ENCODE measurements at regions not wholly inside any gene's neighbourhood (a gene's known extent, or its start where the extent isn't known, plus 50 kb on each side); places are given as distances from the start of the nearest gene placed in this dataset.

DNA sequence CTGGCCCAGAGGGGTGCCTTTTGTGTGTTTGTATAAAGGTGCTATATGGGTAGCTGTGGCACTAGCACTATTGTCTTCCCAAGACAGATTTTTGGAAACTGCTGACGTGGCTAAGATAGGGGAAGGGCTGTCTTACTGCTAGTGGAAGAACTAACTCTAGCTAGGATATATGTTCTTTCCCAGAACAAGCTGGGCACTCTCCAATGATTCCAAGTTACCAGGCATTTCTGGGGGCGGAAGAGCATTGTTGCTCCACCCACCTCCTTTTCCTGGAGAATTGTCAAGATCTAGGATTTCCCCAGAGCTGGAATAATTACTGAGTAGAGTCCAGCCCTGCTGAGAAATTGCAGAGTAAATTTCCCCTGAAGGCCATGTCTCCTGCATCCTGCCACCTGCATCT, 408.3 kb downstream of the KLF5 start:
- peaks cover 0 to 2% of the 10 kb centered on the region in 2 donors for H3K9me3 ChIP-seq (replicated peaks in 1 of 2; ENCODE audit: control insufficient read depth in 1 of 2, insufficient read depth in 1 of 2, low read length in 2 of 2)
- H3K9me3 Mint-ChIP-seq, result peaks cover 2 to 17% (median 6%) of the 10 kb centered on the region in 7 donors
- H3K9ac ChIP-seq (ENCODE audit: insufficient read depth, low read length, poor library complexity, severe bottlenecking), result no peak overlapping the region
- no peak overlapping the region for H3K4me3 ChIP-seq (replicated peaks in 1 of 3; ENCODE audit: low read depth in 2 of 3, low read length in 3 of 3)
- H3K4me2 ChIP-seq (replicated peaks; ENCODE audit: extremely low read depth, low read length, poor library complexity, severe bottlenecking), result no peak overlapping the region
- H3K4me1 Mint-ChIP-seq, result no peaks in the 10 kb centered on the region
- no CpG with 5 or more reads among the region's 2 CpGs for WGBS (ENCODE audit: insufficient coverage)
- H3K36me3 Mint-ChIP-seq, result no peaks in the 10 kb centered on the region
- H3K27me3 ChIP-seq (ENCODE audit: control insufficient read depth in 2 of 2, insufficient read depth in 2 of 2, low read length in 2 of 2), result no peaks in the 10 kb centered on the region
- H3K4me3 Mint-ChIP-seq, result no peak overlapping the region
- H3K27me3 Mint-ChIP-seq (ENCODE audit: low read depth in 3 of 3), result no peaks in the 10 kb centered on the region
- intact Hi-C loops (cut with micrococcal nuclease), result no loop called here
- no peaks in the 10 kb centered on the region for H3K79me2 ChIP-seq (ENCODE audit: insufficient read depth, low read length)
- no peaks in the 10 kb centered on the region for H3K4me1 ChIP-seq (ENCODE audit: control insufficient read depth in 1 of 2, insufficient read depth in 2 of 2, low read length in 2 of 2)
- H2AFZ ChIP-seq (ENCODE audit: insufficient read depth, low read depth, low read length, poor library complexity, severe bottlenecking), result no peak overlapping the region
- no peak for DNase-seq
- TF ChIP-seq, protein P1, sequence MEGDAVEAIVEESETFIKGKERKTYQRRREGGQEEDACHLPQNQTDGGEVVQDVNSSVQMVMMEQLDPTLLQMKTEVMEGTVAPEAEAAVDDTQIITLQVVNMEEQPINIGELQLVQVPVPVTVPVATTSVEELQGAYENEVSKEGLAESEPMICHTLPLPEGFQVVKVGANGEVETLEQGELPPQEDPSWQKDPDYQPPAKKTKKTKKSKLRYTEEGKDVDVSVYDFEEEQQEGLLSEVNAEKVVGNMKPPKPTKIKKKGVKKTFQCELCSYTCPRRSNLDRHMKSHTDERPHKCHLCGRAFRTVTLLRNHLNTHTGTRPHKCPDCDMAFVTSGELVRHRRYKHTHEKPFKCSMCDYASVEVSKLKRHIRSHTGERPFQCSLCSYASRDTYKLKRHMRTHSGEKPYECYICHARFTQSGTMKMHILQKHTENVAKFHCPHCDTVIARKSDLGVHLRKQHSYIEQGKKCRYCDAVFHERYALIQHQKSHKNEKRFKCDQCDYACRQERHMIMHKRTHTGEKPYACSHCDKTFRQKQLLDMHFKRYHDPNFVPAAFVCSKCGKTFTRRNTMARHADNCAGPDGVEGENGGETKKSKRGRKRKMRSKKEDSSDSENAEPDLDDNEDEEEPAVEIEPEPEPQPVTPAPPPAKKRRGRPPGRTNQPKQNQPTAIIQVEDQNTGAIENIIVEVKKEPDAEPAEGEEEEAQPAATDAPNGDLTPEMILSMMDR (IDR thresholded peaks at IDR 0.05), result no peak
- H3K36me3 ChIP-seq (replicated peaks in 1 of 2; ENCODE audit: control insufficient read depth in 1 of 2, insufficient read depth in 2 of 2, low read length in 2 of 2), result no peaks in the 10 kb centered on the region
- no peak overlapping the region for H3K27ac ChIP-seq (ENCODE audit: low read depth in 1 of 2, low read length in 2 of 2)
- H4K20me1 ChIP-seq (ENCODE audit: insufficient read depth, low read length), result no peaks in the 10 kb centered on the region
- H3K27ac Mint-ChIP-seq, result no peak overlapping the region

DNA sequence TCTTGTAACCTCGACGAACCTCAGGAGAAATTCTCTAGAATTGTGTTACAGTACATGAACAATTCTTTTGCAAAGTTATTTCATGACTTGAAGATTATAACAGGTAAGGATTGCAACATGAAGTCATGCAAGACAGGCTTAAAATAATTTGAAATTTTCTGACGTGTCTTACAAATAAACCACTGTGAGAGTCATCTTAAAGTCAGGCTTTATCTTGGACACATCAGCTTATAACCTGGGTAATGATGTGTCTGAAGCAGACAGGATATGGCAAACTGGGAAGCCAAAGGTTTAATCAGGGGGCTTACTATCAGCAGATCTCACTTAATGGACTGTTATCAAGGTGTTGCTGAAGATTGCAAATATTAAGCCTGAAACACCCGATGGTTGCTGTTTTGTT, 407.8 kb downstream of the KLF5 start:
- intact Hi-C loops (cut with micrococcal nuclease), result no loop called here
- Mint-ChIP-seq H3K4me3 (no peak overlapping the region), H3K27ac (no peak overlapping the region), H3K9me3 (peaks cover 0 to 16% (median 4%) of the 10 kb centered on the region in 7 donors), H3K27me3 (ENCODE audit: low read depth in 3 of 3) (no peaks in the 10 kb centered on the region), H3K36me3 (no peaks in the 10 kb centered on the region), H3K4me1 (no peaks in the 10 kb centered on the region)
- 80% methylated on average over 1 of the region's 4 CpGs for WGBS (ENCODE audit: insufficient coverage)
- H3K27me3 ChIP-seq (ENCODE audit: control insufficient read depth in 2 of 2, insufficient read depth in 2 of 2, low read length in 2 of 2), result no peaks in the 10 kb centered on the region
- H4K20me1 ChIP-seq (ENCODE audit: insufficient read depth, low read length), result no peaks in the 10 kb centered on the region
- TF ChIP-seq, protein P1 (IDR thresholded peaks at IDR 0.05), result no peak
- H2AFZ ChIP-seq (ENCODE audit: insufficient read depth, low read depth, low read length, poor library complexity, severe bottlenecking), result no peak overlapping the region
- H3K4me1 ChIP-seq (ENCODE audit: control insufficient read depth in 1 of 2, insufficient read depth in 2 of 2, low read length in 2 of 2), result no peaks in the 10 kb centered on the region
- H3K27ac ChIP-seq (ENCODE audit: low read depth in 1 of 2, low read length in 2 of 2), result no peak overlapping the region
- H3K4me3 ChIP-seq (replicated peaks in 1 of 3; ENCODE audit: low read depth in 2 of 3, low read length in 3 of 3), result no peak overlapping the region
- no peaks in the 10 kb centered on the region for H3K79me2 ChIP-seq (ENCODE audit: insufficient read depth, low read length)
- DNase-seq, result no peak
- H3K36me3 ChIP-seq (replicated peaks in 1 of 2; ENCODE audit: control insufficient read depth in 1 of 2, insufficient read depth in 2 of 2, low read length in 2 of 2), result no peaks in the 10 kb centered on the region
- H3K4me2 ChIP-seq (replicated peaks; ENCODE audit: extremely low read depth, low read length, poor library complexity, severe bottlenecking), result no peak overlapping the region
- no peak overlapping the region for H3K9ac ChIP-seq (ENCODE audit: insufficient read depth, low read length, poor library complexity, severe bottlenecking)
- H3K9me3 ChIP-seq (replicated peaks in 1 of 2; ENCODE audit: control insufficient read depth in 1 of 2, insufficient read depth in 1 of 2, low read length in 2 of 2), result peaks cover 0 to 2% of the 10 kb centered on the region in 2 donors

Data from CD14-positive monocyte (primary cell).